ENCODE measurements at regions not wholly inside any gene's neighbourhood (a gene's known extent, or its start where the extent isn't known, plus 50 kb on each side); places are given as distances from the start of the nearest gene placed in this dataset.
A peak's percentile ranks its signal among the peaks of the same experiment; 100 is the strongest.

DNA sequence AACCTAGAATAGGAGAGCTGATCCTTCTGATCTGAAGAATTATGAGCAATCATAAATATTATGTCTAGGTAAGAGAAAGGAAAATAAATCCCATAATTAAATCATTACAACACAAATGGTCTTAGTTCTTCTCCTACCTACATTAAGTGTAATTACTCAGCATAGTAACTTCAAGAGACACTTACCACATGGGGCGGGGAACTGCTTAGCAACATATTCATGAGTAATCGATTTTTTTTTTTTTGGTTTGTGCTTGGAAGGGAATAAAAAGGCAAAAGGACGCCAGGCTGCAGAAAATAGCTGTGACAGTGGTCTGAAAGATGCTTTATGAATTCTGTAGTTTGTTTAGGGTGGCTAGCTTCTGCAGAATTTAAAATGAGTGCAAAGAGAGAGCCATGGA, 103.3 kb upstream of the HTR2A start:
- no peak overlapping the region for H3K27ac Mint-ChIP-seq
- no peaks in the 10 kb centered on the region for H3K79me2 ChIP-seq (ENCODE audit: control insufficient read depth, insufficient read depth, low read length)
- peaks cover 0 to 6% (median 1%) of the 10 kb centered on the region in 4 experiments for H3K27me3 ChIP-seq (replicated peaks in 1 of 4; ENCODE audit: control extremely low read depth in 1 of 4, control insufficient read depth in 3 of 4, insufficient read depth in 4 of 4, low read length in 3 of 4)
- ATAC-seq (ENCODE audit: low read depth) (no peak), DNase-seq (no peak)
- H3K4me1 ChIP-seq (ENCODE audit: control insufficient read depth in 2 of 2, insufficient read depth in 2 of 2, low read length in 2 of 2) = peaks cover 10 to 11% of the 10 kb centered on the region in 2 donors
- WGBS (ENCODE audit: insufficient coverage) = 92% methylated on average over 2 of the region's 3 CpGs
- ChIA-PET POLR2A (no interaction called here), CTCF (interaction anchor here (1.3 to 1.5 kb wide), 2 partner anchors 8 to 26 kb away, joined by 3 to 4 read pairs; no protein-coding TSS in a partner anchor)
- H3K27me3 Mint-ChIP-seq = peaks cover 26% of the 10 kb centered on the region
- H3K4me1 Mint-ChIP-seq = peaks cover 12% of the 10 kb centered on the region
- H3K9me3 ChIP-seq (ENCODE audit: control extremely low read depth in 1 of 3, control insufficient read depth in 2 of 3, insufficient read depth in 1 of 3, low read length in 2 of 3) = peaks cover 0 to 3% (median 0%) of the 10 kb centered on the region in 3 donors
- H3K9me3 Mint-ChIP-seq (ENCODE audit: insufficient read depth) = no peaks in the 10 kb centered on the region
- no peak overlapping the region for H3K4me3 Mint-ChIP-seq
- H2AFZ ChIP-seq (ENCODE audit: insufficient read depth, low read depth, low read length, poor library complexity, severe bottlenecking) = no peak overlapping the region
- intact Hi-C loops (cut with micrococcal nuclease) = no loop called here
- H3K36me3 ChIP-seq (replicated peaks in 1 of 2; ENCODE audit: control extremely low read depth in 1 of 2, control insufficient read depth in 1 of 2, extremely low read depth in 1 of 2, insufficient read depth in 2 of 2, low read length in 1 of 2) = no peaks in the 10 kb centered on the region
- H3K9ac ChIP-seq (ENCODE audit: low read length) = no peak overlapping the region
- no peak overlapping the region for H3K4me3 ChIP-seq (ENCODE audit: control extremely low read depth in 1 of 5, extremely low read depth in 1 of 5, insufficient read depth in 1 of 5, low read depth in 2 of 5, low read length in 4 of 5)
- TF ChIP-seq, protein P1, sequence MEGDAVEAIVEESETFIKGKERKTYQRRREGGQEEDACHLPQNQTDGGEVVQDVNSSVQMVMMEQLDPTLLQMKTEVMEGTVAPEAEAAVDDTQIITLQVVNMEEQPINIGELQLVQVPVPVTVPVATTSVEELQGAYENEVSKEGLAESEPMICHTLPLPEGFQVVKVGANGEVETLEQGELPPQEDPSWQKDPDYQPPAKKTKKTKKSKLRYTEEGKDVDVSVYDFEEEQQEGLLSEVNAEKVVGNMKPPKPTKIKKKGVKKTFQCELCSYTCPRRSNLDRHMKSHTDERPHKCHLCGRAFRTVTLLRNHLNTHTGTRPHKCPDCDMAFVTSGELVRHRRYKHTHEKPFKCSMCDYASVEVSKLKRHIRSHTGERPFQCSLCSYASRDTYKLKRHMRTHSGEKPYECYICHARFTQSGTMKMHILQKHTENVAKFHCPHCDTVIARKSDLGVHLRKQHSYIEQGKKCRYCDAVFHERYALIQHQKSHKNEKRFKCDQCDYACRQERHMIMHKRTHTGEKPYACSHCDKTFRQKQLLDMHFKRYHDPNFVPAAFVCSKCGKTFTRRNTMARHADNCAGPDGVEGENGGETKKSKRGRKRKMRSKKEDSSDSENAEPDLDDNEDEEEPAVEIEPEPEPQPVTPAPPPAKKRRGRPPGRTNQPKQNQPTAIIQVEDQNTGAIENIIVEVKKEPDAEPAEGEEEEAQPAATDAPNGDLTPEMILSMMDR (IDR thresholded peaks at IDR 0.05) = no peak
- no peak for TF ChIP-seq EZH2 (IDR thresholded peaks at IDR 0.05; ENCODE audit: borderline replicate concordance, insufficient read depth, low read depth, low read length, poor library complexity, severe bottlenecking)
- no peak overlapping the region for H3K27ac ChIP-seq (ENCODE audit: low read length in 2 of 2)
- H3K4me2 ChIP-seq (replicated peaks; ENCODE audit: low read depth, low read length, poor library complexity, severe bottlenecking) = no peak overlapping the region
- H4K20me1 ChIP-seq (ENCODE audit: control insufficient read depth, insufficient read depth, low read length, poor library complexity, severe bottlenecking) = no peaks in the 10 kb centered on the region

DNA sequence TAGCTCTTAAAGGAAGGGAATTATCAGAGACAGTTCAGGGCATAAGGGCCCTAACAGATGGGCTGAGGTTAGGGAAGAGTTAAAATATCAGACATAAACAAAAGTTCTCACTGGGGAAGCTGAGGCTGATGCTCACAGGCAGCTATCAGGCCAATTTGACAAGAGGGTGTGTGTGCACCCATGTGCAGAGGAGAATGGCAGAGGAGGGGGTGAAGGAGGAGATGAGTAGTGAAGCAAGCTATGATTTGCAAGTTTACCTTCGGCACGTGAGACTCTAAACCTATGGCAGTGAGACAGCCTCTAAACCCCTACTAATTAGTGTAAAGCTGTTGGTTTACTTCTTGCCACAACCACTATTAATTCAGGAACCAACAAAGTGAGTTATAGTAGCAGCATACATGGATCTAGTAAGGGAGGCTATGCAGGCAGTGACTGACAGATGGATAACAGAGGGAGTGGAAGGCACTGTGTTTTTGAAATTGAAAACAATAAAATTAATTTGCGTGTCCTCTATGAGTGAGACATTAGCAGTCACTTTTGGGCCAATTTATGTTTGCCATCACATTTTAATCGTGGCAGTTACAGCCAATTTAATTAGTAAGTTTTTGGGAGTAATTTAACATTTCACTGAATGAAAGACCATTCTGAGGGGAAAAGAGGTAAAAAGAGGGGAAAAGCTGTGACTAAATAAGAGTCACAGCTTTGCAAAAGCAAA, 99.6 kb upstream of the HTR2A start:
- no peak overlapping the region for H3K4me3 ChIP-seq (ENCODE audit: control extremely low read depth in 1 of 5, extremely low read depth in 1 of 5, insufficient read depth in 1 of 5, low read depth in 2 of 5, low read length in 4 of 5)
- no peaks in the 10 kb centered on the region for H3K9me3 Mint-ChIP-seq (ENCODE audit: insufficient read depth)
- H4K20me1 ChIP-seq (ENCODE audit: control insufficient read depth, insufficient read depth, low read length, poor library complexity, severe bottlenecking) = no peaks in the 10 kb centered on the region
- ChIA-PET CTCF (interaction anchor here (0.9 to 2.2 kb wide), 6 partner anchors 8 to 34 kb away, joined by 3 to 9 read pairs (median 6); no protein-coding TSS in a partner anchor), POLR2A (interaction anchor here (0.7 kb wide), 1 partner anchor 9 kb away, joined by 3 read pairs; no protein-coding TSS in a partner anchor)
- no peak overlapping the region for H3K4me3 Mint-ChIP-seq
- peaks cover 10 to 11% of the 10 kb centered on the region in 2 donors for H3K4me1 ChIP-seq (ENCODE audit: control insufficient read depth in 2 of 2, insufficient read depth in 2 of 2, low read length in 2 of 2)
- intact Hi-C loops (cut with micrococcal nuclease) = no loop called here
- peak; percentile 41 for ATAC-seq (ENCODE audit: low read depth)
- H3K27ac ChIP-seq (ENCODE audit: low read length in 2 of 2) = no peak overlapping the region
- no peak overlapping the region for H3K9ac ChIP-seq (ENCODE audit: low read length)
- no peaks in the 10 kb centered on the region for H3K79me2 ChIP-seq (ENCODE audit: control insufficient read depth, insufficient read depth, low read length)
- H3K27me3 ChIP-seq (replicated peaks in 1 of 4; ENCODE audit: control extremely low read depth in 1 of 4, control insufficient read depth in 3 of 4, insufficient read depth in 4 of 4, low read length in 3 of 4) = no peaks in the 10 kb centered on the region
- peak overlapping the region; percentile 1 for H3K27ac Mint-ChIP-seq
- peak overlapping the region; percentile 1 for H2AFZ ChIP-seq (ENCODE audit: insufficient read depth, low read depth, low read length, poor library complexity, severe bottlenecking)
- TF ChIP-seq, protein P1 (IDR thresholded peaks at IDR 0.05) = no peak
- TF ChIP-seq EZH2 (IDR thresholded peaks at IDR 0.05; ENCODE audit: borderline replicate concordance, insufficient read depth, low read depth, low read length, poor library complexity, severe bottlenecking) = no peak
- WGBS (ENCODE audit: insufficient coverage) = 100% methylated on average over 2 of the region's 4 CpGs
- H3K36me3 ChIP-seq (replicated peaks in 1 of 2; ENCODE audit: control extremely low read depth in 1 of 2, control insufficient read depth in 1 of 2, extremely low read depth in 1 of 2, insufficient read depth in 2 of 2, low read length in 1 of 2) = no peaks in the 10 kb centered on the region
- H3K27me3 Mint-ChIP-seq = peaks cover 8% of the 10 kb centered on the region
- H3K9me3 ChIP-seq (ENCODE audit: control extremely low read depth in 1 of 3, control insufficient read depth in 2 of 3, insufficient read depth in 1 of 3, low read length in 2 of 3) = peaks cover 0 to 3% (median 0%) of the 10 kb centered on the region in 3 donors
- peak overlapping the region; percentile 26 for H3K4me2 ChIP-seq (replicated peaks; ENCODE audit: low read depth, low read length, poor library complexity, severe bottlenecking)
- DNase-seq = peak; percentile 11
- peaks cover 12% of the 10 kb centered on the region for H3K4me1 Mint-ChIP-seq

Data from B cell (primary cell).